ENCODE measurements at regions not wholly inside any gene's neighbourhood (a gene's known extent, or its start where the extent isn't known, plus 50 kb on each side); places are given as distances from the start of the nearest gene placed in this dataset. TPM values are rescaled to one million over a fixed set of nuclear protein-coding genes. Genes with fewer than 3 reads are reported as not detected.
"Not testable (repeated sequence)": the region's sequence is repeated elsewhere in the genome, so short reads cannot be mapped to it uniquely, and the experiment has no call there.

DNA sequence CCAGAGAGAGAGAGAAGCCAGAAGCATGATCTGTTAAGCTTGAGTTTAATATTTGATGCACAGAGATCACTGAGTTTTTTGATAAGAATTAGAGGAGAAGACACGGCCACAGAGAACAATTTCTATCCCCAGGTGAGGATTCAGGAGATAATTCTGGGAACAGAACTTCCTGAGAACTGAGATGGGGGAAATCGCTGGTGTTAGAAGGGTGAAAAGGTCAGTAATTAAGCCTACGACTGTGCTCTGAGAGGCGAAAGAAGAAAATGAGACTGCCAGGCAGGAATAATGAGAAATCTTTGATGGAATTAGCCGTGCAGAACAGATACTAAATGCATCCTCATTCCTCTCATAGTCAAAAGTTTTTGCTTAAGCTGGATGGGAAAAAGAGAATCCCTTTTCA is 61.9 kb upstream of the EEF2KMT start:
- not testable (repeated sequence) for DNase-seq (ENCODE audit: low read depth, low spot score); H3K27ac Mint-ChIP-seq (ENCODE audit: unreplicated experiment); H3K36me3 Mint-ChIP-seq (ENCODE audit: low read depth); H3K9me3 Mint-ChIP-seq; H3K4me1 Mint-ChIP-seq; H3K4me3 Mint-ChIP-seq
- H3K27me3 Mint-ChIP-seq (ENCODE audit: low read depth) = peaks cover 14% of the 10 kb centered on the region

DNA sequence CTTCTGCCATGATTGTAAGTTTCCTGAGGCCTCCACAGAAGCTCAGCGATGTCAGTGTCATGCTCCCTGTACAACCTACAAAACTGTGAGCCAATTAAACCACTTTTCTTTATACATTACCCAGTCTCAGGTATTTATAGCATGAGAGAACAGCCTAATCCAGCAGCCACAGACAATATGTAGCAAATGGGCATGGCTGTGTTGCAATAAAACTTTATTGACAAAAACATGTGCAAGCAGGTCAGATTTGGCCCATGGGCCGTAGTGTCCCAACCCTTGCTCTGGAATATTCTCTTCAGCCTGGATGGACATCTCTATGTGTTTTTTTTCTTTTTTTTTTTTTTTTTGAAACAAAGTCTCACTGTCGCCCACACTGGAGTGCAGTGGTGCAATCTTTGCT is 60.9 kb upstream of the EEF2KMT start:
- H3K4me3 Mint-ChIP-seq = no peak overlapping the region
- DNase-seq (ENCODE audit: low read depth, low spot score) = no peak
- H3K27me3 Mint-ChIP-seq (ENCODE audit: low read depth) = peaks cover 12% of the 10 kb centered on the region
- no peaks in the 10 kb centered on the region for H3K4me1 Mint-ChIP-seq
- H3K36me3 Mint-ChIP-seq (ENCODE audit: low read depth) = no peaks in the 10 kb centered on the region
- H3K27ac Mint-ChIP-seq (ENCODE audit: unreplicated experiment) = no peak overlapping the region
- H3K9me3 Mint-ChIP-seq = peaks cover 8% of the 10 kb centered on the region
- TF ChIP-seq, protein P1, sequence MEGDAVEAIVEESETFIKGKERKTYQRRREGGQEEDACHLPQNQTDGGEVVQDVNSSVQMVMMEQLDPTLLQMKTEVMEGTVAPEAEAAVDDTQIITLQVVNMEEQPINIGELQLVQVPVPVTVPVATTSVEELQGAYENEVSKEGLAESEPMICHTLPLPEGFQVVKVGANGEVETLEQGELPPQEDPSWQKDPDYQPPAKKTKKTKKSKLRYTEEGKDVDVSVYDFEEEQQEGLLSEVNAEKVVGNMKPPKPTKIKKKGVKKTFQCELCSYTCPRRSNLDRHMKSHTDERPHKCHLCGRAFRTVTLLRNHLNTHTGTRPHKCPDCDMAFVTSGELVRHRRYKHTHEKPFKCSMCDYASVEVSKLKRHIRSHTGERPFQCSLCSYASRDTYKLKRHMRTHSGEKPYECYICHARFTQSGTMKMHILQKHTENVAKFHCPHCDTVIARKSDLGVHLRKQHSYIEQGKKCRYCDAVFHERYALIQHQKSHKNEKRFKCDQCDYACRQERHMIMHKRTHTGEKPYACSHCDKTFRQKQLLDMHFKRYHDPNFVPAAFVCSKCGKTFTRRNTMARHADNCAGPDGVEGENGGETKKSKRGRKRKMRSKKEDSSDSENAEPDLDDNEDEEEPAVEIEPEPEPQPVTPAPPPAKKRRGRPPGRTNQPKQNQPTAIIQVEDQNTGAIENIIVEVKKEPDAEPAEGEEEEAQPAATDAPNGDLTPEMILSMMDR (conservative IDR thresholded peaks at IDR 0.05) = no peak

DNA sequence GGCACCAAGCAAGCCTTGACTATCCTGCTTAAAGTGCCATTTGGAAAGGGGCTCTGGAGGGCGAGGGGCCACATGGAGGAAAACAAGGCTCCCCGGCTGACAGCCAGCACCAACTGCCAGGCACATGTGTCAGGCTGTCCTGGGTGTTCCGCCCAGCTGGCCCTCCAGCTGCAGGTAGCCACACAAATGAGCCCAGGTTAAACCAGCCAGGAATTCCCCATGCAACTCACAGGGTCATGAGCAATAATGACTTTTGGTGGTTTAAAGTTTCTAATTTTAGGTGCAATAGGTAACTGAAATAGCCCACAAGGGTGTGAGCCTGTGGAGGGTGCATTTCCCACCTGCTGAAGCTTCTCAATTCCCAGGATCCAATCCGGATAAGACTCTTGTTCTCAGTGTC is 58.9 kb upstream of the EEF2KMT start:
- H3K27ac Mint-ChIP-seq (ENCODE audit: unreplicated experiment); H3K4me3 Mint-ChIP-seq; H3K9me3 Mint-ChIP-seq; H3K36me3 Mint-ChIP-seq (ENCODE audit: low read depth); DNase-seq (ENCODE audit: low read depth, low spot score); H3K4me1 Mint-ChIP-seq; H3K27me3 Mint-ChIP-seq (ENCODE audit: low read depth): not testable (repeated sequence)

DNA sequence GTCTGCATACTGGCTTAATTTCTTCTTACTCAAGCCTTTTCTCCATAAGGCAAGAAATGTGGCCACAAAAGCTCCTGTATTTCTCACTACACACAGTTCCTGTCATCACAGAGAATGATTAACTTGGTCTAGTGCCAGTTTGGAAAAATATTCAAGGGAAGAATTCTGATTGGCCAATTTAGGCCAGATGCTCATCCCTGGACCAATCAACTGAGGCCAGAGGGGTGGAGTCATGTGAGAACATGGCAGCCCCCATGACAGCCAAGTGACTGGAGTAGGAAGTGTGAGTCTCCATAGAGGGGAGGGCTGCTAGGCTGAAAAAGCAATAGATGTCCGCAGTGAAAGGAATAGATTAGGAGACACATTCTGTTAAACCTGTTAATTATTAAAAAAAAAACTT is 56.4 kb upstream of the EEF2KMT start:
- H3K4me3 Mint-ChIP-seq; H3K36me3 Mint-ChIP-seq (ENCODE audit: low read depth); H3K27me3 Mint-ChIP-seq (ENCODE audit: low read depth); H3K9me3 Mint-ChIP-seq; H3K4me1 Mint-ChIP-seq; DNase-seq (ENCODE audit: low read depth, low spot score); H3K27ac Mint-ChIP-seq (ENCODE audit: unreplicated experiment): not testable (repeated sequence)

DNA sequence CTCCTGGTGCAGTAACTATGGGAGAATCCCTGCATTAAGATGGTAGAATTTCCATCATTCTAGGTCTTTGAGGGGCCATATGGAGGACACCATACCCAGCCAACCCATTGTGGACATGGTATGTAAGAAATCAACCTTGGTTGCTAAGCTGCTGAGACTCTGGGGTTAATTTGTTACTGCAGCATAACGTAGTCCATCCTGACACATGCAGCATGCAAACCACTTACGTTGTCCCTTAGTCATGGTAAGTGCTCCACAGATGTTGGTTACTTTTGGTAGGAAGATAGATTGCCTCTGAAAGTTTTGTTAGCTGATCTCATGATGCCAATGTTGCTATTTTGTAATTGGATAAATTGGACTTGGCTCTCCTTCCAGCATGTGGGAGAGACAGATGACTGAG is 53.8 kb upstream of the EEF2KMT start:
- not testable (repeated sequence) for H3K9me3 Mint-ChIP-seq; H3K4me1 Mint-ChIP-seq; H3K27me3 Mint-ChIP-seq (ENCODE audit: low read depth); H3K4me3 Mint-ChIP-seq; H3K27ac Mint-ChIP-seq (ENCODE audit: unreplicated experiment); DNase-seq (ENCODE audit: low read depth, low spot score); H3K36me3 Mint-ChIP-seq (ENCODE audit: low read depth)

Small RNAs in the stretch of these regions (microRNA-seq; reads per million reads assigned to microRNA genes)
- gene MIR8065 = not detected
